GM23248 (cell line): ENCODE measurements at regions not wholly inside any gene's neighbourhood (a gene's known extent, or its start where the extent isn't known, plus 50 kb on each side); places are given as distances from the start of the nearest gene placed in this dataset.

ENCODE experiments used
- EZH2 ChIP-seq: fragments of 200-600 bp; sonication (generic); IDR thresholded peaks from 2 replicates; pipeline ENCODE4 v1.6.1; 2018; ENCODE audit warnings: antibody characterized with exemption, mild to moderate bottlenecking; ENCODE audit not compliant: insufficient read depth, poor library complexity, severe bottlenecking
- EZH2phosphoT487 ChIP-seq: fragments of 200-600 bp; sonication (generic); IDR thresholded peaks from 2 replicates; pipeline ENCODE4 v1.6.1; 2018; ENCODE audit warnings: antibody characterized with exemption, moderate library complexity, mild to moderate bottlenecking, low read depth; ENCODE audit not compliant: insufficient read depth

- TF ChIP-seq EZH2 (no peak), EZH2phosphoT487 (no peak)
These were observed 214.9 kb downstream of the TMEM167A start for GRCh38 chr5:82862261-82862660.
